SH-SY5Y (cell line): ENCODE measurements at regions not wholly inside any gene's neighbourhood (a gene's known extent, or its start where the extent isn't known, plus 50 kb on each side); places are given as distances from the start of the nearest gene placed in this dataset.

ENCODE experiments used
- GATA2 ChIP-seq: IDR thresholded peaks from 2 replicates; pipeline ENCODE4 v1.6.1; 2011; ENCODE audit warnings: mild to moderate bottlenecking, low read depth, low read length
- GATA3 ChIP-seq: IDR thresholded peaks from 2 replicates; pipeline ENCODE4 v1.6.1; 2011; ENCODE audit warnings: low read depth, mild to moderate bottlenecking, low read length, moderate library complexity

DNA sequence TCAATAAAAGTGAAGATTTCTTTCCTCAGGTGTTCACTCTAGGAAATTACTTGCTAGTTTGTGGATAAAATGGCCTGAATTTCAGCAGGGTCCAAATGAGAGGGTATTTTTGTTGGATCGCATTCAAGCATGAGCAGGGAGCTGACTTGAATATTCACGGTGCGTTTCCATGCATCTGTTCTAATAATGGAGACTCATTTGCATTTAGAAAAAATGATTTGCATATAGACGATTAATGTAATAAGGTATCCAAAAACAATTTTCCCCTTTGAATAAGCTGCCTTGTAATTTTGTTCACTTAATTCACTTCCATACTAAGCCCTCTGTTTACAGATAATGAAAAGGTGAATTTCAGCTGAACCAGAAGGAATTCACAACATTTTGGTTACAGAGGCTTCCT lies 130.9 kb upstream of the AJAP1 start:
- TF ChIP-seq GATA2 = no peak
- TF ChIP-seq GATA3 = no peak
